HepG2 (cell line): ENCODE measurements at regions not wholly inside any gene's neighbourhood (a gene's known extent, or its start where the extent isn't known, plus 50 kb on each side); places are given as distances from the start of the nearest gene placed in this dataset.

Source experiments
- ATAC-seq: fragments of 200-7000 bp; cut with Tn5 transposase; 3 replicates; pipeline ENCODE4 v1.9.1; 2020; ENCODE audit warnings: mild to moderate bottlenecking, moderate library complexity
- BruUV-seq: library from RNA; stranded (reverse); fragments of 400-500 nt; replicated peaks from 2 replicates; lab custom pipeline; 2021; lab: Mats Ljungman, UMichigan
- CTCF ChIA-PET: fragments of 300-600 bp; formaldehyde crosslinking; extraction: SDS; loops from one replicate; lab custom pipeline; 2021; ENCODE audit warnings: low total read pairs, inconsistent platforms, low intra/inter-chr PET ratio; lab: Yijun Ruan, JAX
- POLR2A ChIA-PET: fragments of 350-600 bp; sonication (Branson Sonifier 250); formaldehyde crosslinking; loops from one replicate; lab custom pipeline; 2020; ENCODE audit warnings: antibody characterized with exemption, inconsistent platforms; lab: Yijun Ruan, JAX
- DNase-seq: peaks from one replicate; pipeline ENCODE4 v3.0.0-alpha.2; 2015; ENCODE audit warnings: low spot score
- FAIRE-seq: peaks from 3 replicates; lab custom pipeline; 2011; peaks lifted over from hg19 to GRCh38; lab: Jason Lieb, UNC
- H2AFZ ChIP-seq: one replicate; pipeline ENCODE4 v1.6.1; 2011; ENCODE audit warnings: low read length, inconsistent platforms
- H3K27ac ChIP-seq: fragments of 300-600 bp; 3 replicates; pipeline ENCODE4 v1.8.0; 2011; ENCODE audit warnings: mixed run types, mild to moderate bottlenecking, mixed read lengths, low read length, inconsistent platforms; ENCODE audit not compliant: insufficient read depth; ENCODE audit errors: extremely low read length
- H3K27me3 ChIP-seq, 2 experiments: fragments of 200-600 bp in 1 of 2; 2 replicates in 1 of 2; 3 replicates in 1 of 2; pipeline versions ENCODE4 v1.6.0 to v1.8.0; 2011; ENCODE audit warnings: low read length in 2 of 2, mild to moderate bottlenecking in 2 of 2, moderate library complexity in 2 of 2, inconsistent platforms in 1 of 2; ENCODE audit not compliant: insufficient read depth in 2 of 2, control insufficient read depth in 1 of 2
- H3K36me3 ChIP-seq, 2 experiments: fragments of 200-600 bp in 1 of 2; replicated peaks in 1 of 2; 2 replicates in 1 of 2; 3 replicates in 1 of 2; pipeline versions ENCODE4 v1.5.1 to v1.8.0; 2011; ENCODE audit warnings: low read length in 2 of 2, inconsistent platforms in 1 of 2; ENCODE audit not compliant: insufficient read depth in 2 of 2, control insufficient read depth in 1 of 2
- H3K4me1 ChIP-seq: 2 replicates; pipeline ENCODE4 v1.5.1; 2012; ENCODE audit warnings: low read length, inconsistent platforms; ENCODE audit not compliant: insufficient read depth
- H3K4me2 ChIP-seq: 2 replicates; pipeline ENCODE4 v1.6.0; 2011; ENCODE audit warnings: low read depth, low read length, inconsistent platforms
- H3K4me3 ChIP-seq, 3 experiments: fragments of 200-600 bp in 1 of 3; sonication (generic), shearing (Covaris generic) in 1 of 3; replicated peaks in 1 of 3; 2 replicates each; pipeline ENCODE4 v1.5.1; 2011 to 2016; ENCODE audit warnings: low read length in 3 of 3, inconsistent platforms in 2 of 3, low read depth in 2 of 3, mild to moderate bottlenecking in 2 of 3, control low read depth in 1 of 3, mixed read lengths in 1 of 3; ENCODE audit not compliant: insufficient read depth in 1 of 3
- H3K79me2 ChIP-seq: one replicate; pipeline ENCODE4 v1.6.1; 2011; ENCODE audit warnings: low read length, inconsistent platforms; ENCODE audit not compliant: insufficient read depth
- H3K9ac ChIP-seq: 2 replicates; pipeline ENCODE4 v1.6.0; 2011; ENCODE audit warnings: mild to moderate bottlenecking, low read depth, low read length, inconsistent platforms; ENCODE audit not compliant: insufficient read depth
- H3K9me3 ChIP-seq: 2 replicates; pipeline ENCODE4 v1.5.1; 2012; ENCODE audit warnings: mild to moderate bottlenecking, low read length
- H4K20me1 ChIP-seq: 2 replicates; pipeline ENCODE4 v1.6.0; 2011; ENCODE audit warnings: inconsistent platforms, mild to moderate bottlenecking, low read length, moderate library complexity; ENCODE audit not compliant: insufficient read depth
- CREBL2 ChIP-seq: sonication (generic); formaldehyde crosslinking; IDR thresholded peaks from 2 replicates; pipeline ENCODE4 v1.8.1; 2023; ENCODE audit warnings: missing genetic modification reagents, mild to moderate bottlenecking, borderline replicate concordance
- EED ChIP-seq: sonication (generic); formaldehyde crosslinking; IDR thresholded peaks from 2 replicates; pipeline ENCODE4 v1.5.0; 2020; ENCODE audit warnings: mild to moderate bottlenecking, missing genetic modification reagents
- ISL2 ChIP-seq: sonication (generic); formaldehyde crosslinking; IDR thresholded peaks from 2 replicates; pipeline ENCODE4 v1.5.0; 2020; ENCODE audit warnings: missing genetic modification reagents
- LCORL ChIP-seq, 2 experiments: fragments of 450-650 bp in 1 of 2; sonication (generic) in 1 of 2; formaldehyde crosslinking in 1 of 2; IDR thresholded peaks; 2 replicates each; pipeline versions ENCODE4 v1.5.0 to v1.6.1; 2017 to 2020; ENCODE audit warnings: antibody characterized with exemption in 1 of 2, missing genetic modification reagents in 1 of 2
- MIER2 ChIP-seq: IDR thresholded peaks from 2 replicates; pipeline ENCODE4 v1.6.1; 2016; ENCODE audit warnings: missing biosample characterization, missing genetic modification reagents
- MYC ChIP-seq: sonication (generic); formaldehyde crosslinking; IDR thresholded peaks from 2 replicates; pipeline ENCODE4 v1.9.0; 2021; ENCODE audit warnings: missing genetic modification reagents, borderline replicate concordance
- SNRNP70 ChIP-seq: fragments of 200-400 bp; formaldehyde crosslinking; IDR thresholded peaks from 2 replicates; pipeline ENCODE4 v1.6.1; 2017; ENCODE audit warnings: mild to moderate bottlenecking, low read depth, low read length, moderate library complexity
- ZNF207 ChIP-seq: fragments of 450-650 bp; IDR thresholded peaks from 2 replicates; pipeline ENCODE4 v1.6.1; 2016; ENCODE audit warnings: antibody characterized with exemption, borderline replicate concordance
- ZNF768 ChIP-seq: sonication (generic); formaldehyde crosslinking; IDR thresholded peaks from 2 replicates; pipeline ENCODE4 v1.4.0; 2020; ENCODE audit warnings: missing genetic modification reagents
- ZNF879 ChIP-seq: sonication (generic); formaldehyde crosslinking; IDR thresholded peaks from 2 replicates; pipeline ENCODE4 v1.8.1; 2023; ENCODE audit warnings: missing genetic modification reagents
- WGBS: methylation state at CpG from one replicate; pipeline ENCODE4 v1.1.6; 2017; ENCODE audit warnings: low lambda C conversion rate; 5-methylcytosine and 5-hydroxymethylcytosine counted together
- in situ Hi-C: cut with HindIII; loops from 2 replicates; pipeline ENCODE4 v1.10.0; 2017; ENCODE audit warnings: low pct_unique_long_range_greater_than_20kb; ENCODE audit not compliant: extremely low pct_ligation_motif_present
- intact Hi-C: fragments of 100-400 bp; cut with micrococcal nuclease; formaldehyde crosslinking; loops from one replicate; pipeline ENCODE4 v1.10.0; 2022; ENCODE audit not compliant: unreplicated experiment
- TF ChIP-seq, protein P1 (sequence below): sonication (generic); formaldehyde crosslinking; IDR thresholded peaks from 2 replicates; pipeline ENCODE4 v1.5.0; 2020; ENCODE audit warnings: missing genetic modification reagents

- intact Hi-C loops = no loop called here
These were observed 150.9 kb downstream of the SHOX start for GRCh38 chrX:781224-782204.

More at GRCh38 chrX:781224-782204, 150.9 kb downstream of the SHOX start:
- ChIA-PET CTCF (no interaction called here), POLR2A (no interaction called here)
- DNase-seq (no peak), FAIRE-seq (no peak), ATAC-seq (no peak)
- no peaks in the 10 kb centered on the region for H3K79me2 ChIP-seq
- no peak for TF ChIP-seq SNRNP70
- TF ChIP-seq CREBL2 (CRISPR knock-in tag) = no peak
- TF ChIP-seq, protein P1, sequence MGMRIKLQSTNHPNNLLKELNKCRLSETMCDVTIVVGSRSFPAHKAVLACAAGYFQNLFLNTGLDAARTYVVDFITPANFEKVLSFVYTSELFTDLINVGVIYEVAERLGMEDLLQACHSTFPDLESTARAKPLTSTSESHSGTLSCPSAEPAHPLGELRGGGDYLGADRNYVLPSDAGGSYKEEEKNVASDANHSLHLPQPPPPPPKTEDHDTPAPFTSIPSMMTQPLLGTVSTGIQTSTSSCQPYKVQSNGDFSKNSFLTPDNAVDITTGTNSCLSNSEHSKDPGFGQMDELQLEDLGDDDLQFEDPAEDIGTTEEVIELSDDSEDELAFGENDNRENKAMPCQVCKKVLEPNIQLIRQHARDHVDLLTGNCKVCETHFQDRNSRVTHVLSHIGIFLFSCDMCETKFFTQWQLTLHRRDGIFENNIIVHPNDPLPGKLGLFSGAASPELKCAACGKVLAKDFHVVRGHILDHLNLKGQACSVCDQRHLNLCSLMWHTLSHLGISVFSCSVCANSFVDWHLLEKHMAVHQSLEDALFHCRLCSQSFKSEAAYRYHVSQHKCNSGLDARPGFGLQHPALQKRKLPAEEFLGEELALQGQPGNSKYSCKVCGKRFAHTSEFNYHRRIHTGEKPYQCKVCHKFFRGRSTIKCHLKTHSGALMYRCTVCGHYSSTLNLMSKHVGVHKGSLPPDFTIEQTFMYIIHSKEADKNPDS = no peak
- no peak for TF ChIP-seq ISL2
- no peak for TF ChIP-seq MIER2 (CRISPR knock-in tag)
- no peak for TF ChIP-seq MYC (CRISPR knock-in tag)
- no peak for TF ChIP-seq EED (CRISPR knock-in tag)
- TF ChIP-seq ZNF207 = no peak
- TF ChIP-seq ZNF768 = no peak
- TF ChIP-seq ZNF879 (CRISPR knock-in tag) = no peak
- no peak for TF ChIP-seq LCORL (IDR thresholded peaks at IDR 0.05)
- TF ChIP-seq LCORL (CRISPR knock-in tag; IDR thresholded peaks at IDR 0.05) = no peak
- 17% methylated on average over 27 of the region's 28 CpGs for WGBS
- H2AFZ ChIP-seq = no peak overlapping the region
- H3K4me1 ChIP-seq = no peaks in the 10 kb centered on the region
- no peak overlapping the region for H3K9ac ChIP-seq
- no peak overlapping the region for H3K27ac ChIP-seq
- no peaks in the 10 kb centered on the region for H4K20me1 ChIP-seq
- H3K9me3 ChIP-seq = no peaks in the 10 kb centered on the region
- peaks cover 0 to 5% of the 10 kb centered on the region in 2 experiments; a peak in 1 of 5 replicates for H3K27me3 ChIP-seq
- in situ Hi-C loops = no loop called here
- BruUV-seq = no TSS peak
- no peak overlapping the region for H3K4me2 ChIP-seq
- no peak overlapping the region for H3K4me3 ChIP-seq
- H3K36me3 ChIP-seq = no peaks in the 10 kb centered on the region
